HEK293 (cell line): ENCODE measurements at regions not wholly inside any gene's neighbourhood (a gene's known extent, or its start where the extent isn't known, plus 50 kb on each side); places are given as distances from the start of the nearest gene placed in this dataset.

Source experiments
- CTCF ChIA-PET: fragments of 350-600 bp; formaldehyde crosslinking; extraction: SDS; loops from one replicate; lab custom pipeline; 2021; ENCODE audit warnings: antibody characterized with exemption; lab: Yijun Ruan, JAX
- POLR2A ChIA-PET: fragments of 300-600 bp; formaldehyde crosslinking; extraction: SDS; loops from one replicate; lab custom pipeline; 2020; ENCODE audit warnings: antibody characterized with exemption, inconsistent platforms; lab: Yijun Ruan, JAX
- H3K27ac ChIP-seq: fragments of 200-500 bp; sonication (Bioruptor generic); 2 replicates; pipeline ENCODE4 v1.5.1; 2014; ENCODE audit warnings: low read depth, low read length, control low read depth, inconsistent platforms; ENCODE audit errors: extremely low read depth
- H3K36me3 ChIP-seq, 2 experiments: fragments of 200-500 bp in 1 of 2; sonication (Bioruptor generic) in 1 of 2; 1 replicate in 1 of 2; 2 replicates in 1 of 2; pipeline ENCODE4 v1.5.1; 2014 to 2017; ENCODE audit warnings: inconsistent platforms in 2 of 2, low read length in 2 of 2; ENCODE audit not compliant: control insufficient read depth in 2 of 2, insufficient read depth in 1 of 2
- H3K4me1 ChIP-seq: fragments of 200-500 bp; sonication (Bioruptor generic); 2 replicates; pipeline ENCODE4 v1.5.1; 2014; ENCODE audit warnings: mild to moderate bottlenecking, low read length, inconsistent platforms; ENCODE audit not compliant: control insufficient read depth, insufficient read depth
- H3K4me3 ChIP-seq: 2 replicates; pipeline ENCODE4 v1.5.1; 2011; ENCODE audit warnings: low read depth, mild to moderate bottlenecking, control low read depth, low read length, moderate library complexity
- H3K9me3 ChIP-seq: fragments of 200-500 bp; sonication (Bioruptor generic); 2 replicates; pipeline ENCODE4 v1.5.1; 2014; ENCODE audit warnings: low read depth, low read length, inconsistent platforms; ENCODE audit not compliant: control insufficient read depth, insufficient read depth
- BCL11A ChIP-seq: fragments of 450-650 bp; formaldehyde crosslinking; IDR thresholded peaks from 2 replicates; pipeline ENCODE4 v1.5.1; 2016; ENCODE audit warnings: low read depth, missing biosample characterization, missing genetic modification characterization
- GLI2 ChIP-seq: fragments of 450-650 bp; formaldehyde crosslinking; IDR thresholded peaks from 2 replicates; pipeline ENCODE4; 2017; ENCODE audit warnings: missing biosample characterization, missing genetic modification characterization, low read depth, borderline replicate concordance
- GLIS1 ChIP-seq: fragments of 450-650 bp; formaldehyde crosslinking; IDR thresholded peaks from 2 replicates; pipeline ENCODE4 v1.5.1; 2016; ENCODE audit warnings: missing biosample characterization, missing genetic modification characterization
- KLF10 ChIP-seq: fragments of 450-650 bp; IDR thresholded peaks from 2 replicates; pipeline ENCODE4 v1.5.1; 2018; ENCODE audit warnings: missing biosample characterization, mild to moderate bottlenecking, missing genetic modification characterization
- MZF1 ChIP-seq: fragments of 450-650 bp; formaldehyde crosslinking; IDR thresholded peaks from 2 replicates; pipeline ENCODE4 v1.5.1; 2017; ENCODE audit warnings: missing biosample characterization, missing genetic modification characterization, borderline replicate concordance
- SP2 ChIP-seq: fragments of 450-650 bp; formaldehyde crosslinking; IDR thresholded peaks from 2 replicates; pipeline ENCODE4 v1.5.1; 2016; ENCODE audit warnings: missing biosample characterization, missing genetic modification characterization
- TCF7L2 ChIP-seq: IDR thresholded peaks from 2 replicates; pipeline ENCODE4 v1.6.1; 2011; ENCODE audit warnings: low read depth, mild to moderate bottlenecking, inconsistent platforms, low read length, moderate library complexity, borderline replicate concordance
- WT1 ChIP-seq: fragments of 450-650 bp; formaldehyde crosslinking; IDR thresholded peaks from 2 replicates; pipeline ENCODE4 v1.5.1; 2016; ENCODE audit warnings: missing biosample characterization, missing genetic modification characterization
- YY1 ChIP-seq: fragments of 450-650 bp; formaldehyde crosslinking; IDR thresholded peaks from 2 replicates; pipeline ENCODE4 v1.5.1; 2018; ENCODE audit warnings: missing biosample characterization, missing genetic modification characterization
- ZNF274 ChIP-seq, 2 experiments: fragments of 200-500 bp in 1 of 2; fragments of 450-650 bp in 1 of 2; sonication (Bioruptor generic) in 1 of 2; formaldehyde crosslinking in 1 of 2; IDR thresholded peaks; 2 replicates each; pipeline versions ENCODE4 v1.5.1 to v1.6.1; 2014 to 2016; ENCODE audit warnings: borderline replicate concordance in 1 of 2, inconsistent platforms in 1 of 2, low read length in 1 of 2, missing biosample characterization in 1 of 2, missing genetic modification characterization in 1 of 2
- ZNF280D ChIP-seq: fragments of 450-650 bp; formaldehyde crosslinking; IDR thresholded peaks from 2 replicates; pipeline ENCODE4 v1.5.1; 2016; ENCODE audit warnings: missing biosample characterization, missing genetic modification characterization
- ZNF302 ChIP-seq: fragments of 450-650 bp; formaldehyde crosslinking; IDR thresholded peaks from 2 replicates; pipeline ENCODE4 v1.5.1; 2016; ENCODE audit warnings: missing biosample characterization, missing genetic modification characterization, low read depth
- ZNF341 ChIP-seq: fragments of 450-650 bp; formaldehyde crosslinking; IDR thresholded peaks from 2 replicates; pipeline ENCODE4; 2016; ENCODE audit warnings: low read depth, missing biosample characterization, missing genetic modification characterization
- ZNF366 ChIP-seq: fragments of 450-650 bp; formaldehyde crosslinking; conservative IDR thresholded peaks from 2 replicates; pipeline ENCODE4 v1.5.1; 2016; ENCODE audit warnings: missing biosample characterization, missing genetic modification characterization
- ZNF776 ChIP-seq: fragments of 450-650 bp; formaldehyde crosslinking; IDR thresholded peaks from 2 replicates; pipeline ENCODE4 v1.5.0; 2017; ENCODE audit warnings: missing biosample characterization, missing genetic modification characterization, borderline replicate concordance
- ZSCAN23 ChIP-seq: fragments of 450-650 bp; formaldehyde crosslinking; IDR thresholded peaks from 2 replicates; pipeline ENCODE4 v1.5.1; 2016; ENCODE audit warnings: missing biosample characterization, missing genetic modification characterization
- TF ChIP-seq, protein P1 (sequence below): fragments of 450-650 bp; formaldehyde crosslinking; IDR thresholded peaks from 2 replicates; pipeline ENCODE4 v1.5.1; 2016; ENCODE audit warnings: missing biosample characterization, missing genetic modification characterization
- TF ChIP-seq, protein P2 (sequence below): fragments of 450-650 bp; formaldehyde crosslinking; IDR thresholded peaks from 2 replicates; pipeline ENCODE4 v1.5.0; 2017; ENCODE audit warnings: missing biosample characterization, missing genetic modification characterization, borderline replicate concordance
- TF ChIP-seq, protein P3 (sequence below): fragments of 450-650 bp; formaldehyde crosslinking; IDR thresholded peaks from 2 replicates; pipeline ENCODE4 v1.5.1; 2016; ENCODE audit warnings: missing biosample characterization, missing genetic modification characterization
- TF ChIP-seq, protein P4 (sequence below): fragments of 450-650 bp; formaldehyde crosslinking; IDR thresholded peaks from 2 replicates; pipeline ENCODE4 v1.5.1; 2016; ENCODE audit warnings: missing biosample characterization, missing genetic modification characterization

DNA sequence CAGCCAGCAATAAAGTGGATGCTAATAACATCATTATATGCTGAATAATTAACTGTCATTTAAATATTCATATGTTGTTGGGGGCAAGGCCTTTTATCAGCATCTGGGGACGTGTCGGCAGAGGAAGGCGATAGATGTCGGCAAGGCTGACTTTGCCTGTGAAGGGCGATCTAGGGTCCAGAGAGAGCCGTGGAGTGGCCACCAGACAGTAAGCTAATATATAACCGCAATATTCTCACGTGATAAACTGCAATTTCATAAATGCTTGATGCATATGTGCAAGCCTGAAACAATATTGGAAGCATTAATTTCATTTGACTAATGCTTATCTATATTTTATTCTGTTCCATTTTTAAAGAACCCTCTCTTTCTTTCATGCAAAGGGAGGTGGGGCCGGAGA is 141.0 kb upstream of the POU3F1 start (continued):
- TF ChIP-seq ZNF280D (tag by site-specific recombination), result no peak

GRCh38 chr1:38186566-38186965 is 140.0 kb upstream of the POU3F1 start:
- H3K4me3 ChIP-seq, result no peak overlapping the region
- H3K27ac ChIP-seq, result no peak overlapping the region
- ChIA-PET CTCF (no interaction called here), POLR2A (no interaction called here)
- H3K36me3 ChIP-seq, result no peaks in the 10 kb centered on the region
- TF ChIP-seq, protein P1, sequence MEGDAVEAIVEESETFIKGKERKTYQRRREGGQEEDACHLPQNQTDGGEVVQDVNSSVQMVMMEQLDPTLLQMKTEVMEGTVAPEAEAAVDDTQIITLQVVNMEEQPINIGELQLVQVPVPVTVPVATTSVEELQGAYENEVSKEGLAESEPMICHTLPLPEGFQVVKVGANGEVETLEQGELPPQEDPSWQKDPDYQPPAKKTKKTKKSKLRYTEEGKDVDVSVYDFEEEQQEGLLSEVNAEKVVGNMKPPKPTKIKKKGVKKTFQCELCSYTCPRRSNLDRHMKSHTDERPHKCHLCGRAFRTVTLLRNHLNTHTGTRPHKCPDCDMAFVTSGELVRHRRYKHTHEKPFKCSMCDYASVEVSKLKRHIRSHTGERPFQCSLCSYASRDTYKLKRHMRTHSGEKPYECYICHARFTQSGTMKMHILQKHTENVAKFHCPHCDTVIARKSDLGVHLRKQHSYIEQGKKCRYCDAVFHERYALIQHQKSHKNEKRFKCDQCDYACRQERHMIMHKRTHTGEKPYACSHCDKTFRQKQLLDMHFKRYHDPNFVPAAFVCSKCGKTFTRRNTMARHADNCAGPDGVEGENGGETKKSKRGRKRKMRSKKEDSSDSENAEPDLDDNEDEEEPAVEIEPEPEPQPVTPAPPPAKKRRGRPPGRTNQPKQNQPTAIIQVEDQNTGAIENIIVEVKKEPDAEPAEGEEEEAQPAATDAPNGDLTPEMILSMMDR (tag by site-specific recombination), result no peak
- H3K4me1 ChIP-seq, result no peaks in the 10 kb centered on the region
- H3K9me3 ChIP-seq, result no peaks in the 10 kb centered on the region

DNA sequence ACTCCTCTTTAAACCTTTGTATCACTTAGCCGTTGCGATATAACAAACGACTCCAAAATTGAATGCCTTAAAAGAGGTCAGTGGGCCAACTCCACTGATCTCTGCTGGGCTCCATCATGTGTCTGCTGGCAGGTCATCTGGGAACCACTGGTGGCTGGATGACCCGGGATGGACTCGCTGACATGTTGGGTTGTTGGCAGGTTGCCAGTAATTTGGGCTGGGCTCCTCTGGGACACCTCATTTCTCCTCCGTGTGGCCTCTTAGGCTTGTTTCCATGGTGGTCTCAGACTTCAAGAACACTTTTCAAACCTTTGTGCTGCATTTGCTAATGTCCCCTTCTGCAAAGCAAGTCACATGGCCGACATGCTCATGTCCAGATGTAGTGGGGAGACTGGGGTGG is 139.3 kb upstream of the POU3F1 start:
- Histone ChIP-seq H3K36me3 (no peaks in the 10 kb centered on the region), H3K9me3 (no peaks in the 10 kb centered on the region), H3K4me1 (no peaks in the 10 kb centered on the region), H3K27ac (no peak overlapping the region), H3K4me3 (no peak overlapping the region)
- POLR2A ChIA-PET, result no interaction called here
- TF ChIP-seq ZSCAN23 (no peak), ZNF302 (tag by site-specific recombination) (no peak), WT1 (no peak), ZNF776 (tag by site-specific recombination) (no peak), GLI2 (tag by site-specific recombination) (no peak), ZNF274 (IDR thresholded peaks at IDR 0.05; ENCODE audit: low read length) (no peak), ZNF274 (tag by site-specific recombination; IDR thresholded peaks at IDR 0.05; ENCODE audit: borderline replicate concordance) (no peak), MZF1 (no peak), GLIS1 (tag by site-specific recombination) (no peak), TCF7L2 (no peak), SP2 (tag by site-specific recombination) (no peak), BCL11A (no peak), KLF10 (tag by site-specific recombination) (no peak), YY1 (tag by site-specific recombination) (no peak), ZNF366 (tag by site-specific recombination) (no peak), ZNF341 (tag by site-specific recombination) (no peak)
- TF ChIP-seq, protein P2, sequence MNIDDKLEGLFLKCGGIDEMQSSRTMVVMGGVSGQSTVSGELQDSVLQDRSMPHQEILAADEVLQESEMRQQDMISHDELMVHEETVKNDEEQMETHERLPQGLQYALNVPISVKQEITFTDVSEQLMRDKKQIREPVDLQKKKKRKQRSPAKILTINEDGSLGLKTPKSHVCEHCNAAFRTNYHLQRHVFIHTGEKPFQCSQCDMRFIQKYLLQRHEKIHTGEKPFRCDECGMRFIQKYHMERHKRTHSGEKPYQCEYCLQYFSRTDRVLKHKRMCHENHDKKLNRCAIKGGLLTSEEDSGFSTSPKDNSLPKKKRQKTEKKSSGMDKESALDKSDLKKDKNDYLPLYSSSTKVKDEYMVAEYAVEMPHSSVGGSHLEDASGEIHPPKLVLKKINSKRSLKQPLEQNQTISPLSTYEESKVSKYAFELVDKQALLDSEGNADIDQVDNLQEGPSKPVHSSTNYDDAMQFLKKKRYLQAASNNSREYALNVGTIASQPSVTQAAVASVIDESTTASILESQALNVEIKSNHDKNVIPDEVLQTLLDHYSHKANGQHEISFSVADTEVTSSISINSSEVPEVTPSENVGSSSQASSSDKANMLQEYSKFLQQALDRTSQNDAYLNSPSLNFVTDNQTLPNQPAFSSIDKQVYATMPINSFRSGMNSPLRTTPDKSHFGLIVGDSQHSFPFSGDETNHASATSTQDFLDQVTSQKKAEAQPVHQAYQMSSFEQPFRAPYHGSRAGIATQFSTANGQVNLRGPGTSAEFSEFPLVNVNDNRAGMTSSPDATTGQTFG (tag by site-specific recombination), result no peak
- TF ChIP-seq, protein P3, sequence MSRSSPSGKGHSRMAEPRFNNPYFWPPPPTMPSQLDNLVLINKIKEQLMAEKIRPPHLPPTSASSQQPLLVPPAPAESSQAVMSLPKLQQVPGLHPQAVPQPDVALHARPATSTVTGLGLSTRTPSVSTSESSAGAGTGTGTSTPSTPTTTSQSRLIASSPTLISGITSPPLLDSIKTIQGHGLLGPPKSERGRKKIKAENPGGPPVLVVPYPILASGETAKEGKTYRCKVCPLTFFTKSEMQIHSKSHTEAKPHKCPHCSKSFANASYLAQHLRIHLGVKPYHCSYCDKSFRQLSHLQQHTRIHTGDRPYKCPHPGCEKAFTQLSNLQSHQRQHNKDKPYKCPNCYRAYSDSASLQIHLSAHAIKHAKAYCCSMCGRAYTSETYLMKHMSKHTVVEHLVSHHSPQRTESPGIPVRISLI (tag by site-specific recombination), result no peak
- TF ChIP-seq, protein P4, sequence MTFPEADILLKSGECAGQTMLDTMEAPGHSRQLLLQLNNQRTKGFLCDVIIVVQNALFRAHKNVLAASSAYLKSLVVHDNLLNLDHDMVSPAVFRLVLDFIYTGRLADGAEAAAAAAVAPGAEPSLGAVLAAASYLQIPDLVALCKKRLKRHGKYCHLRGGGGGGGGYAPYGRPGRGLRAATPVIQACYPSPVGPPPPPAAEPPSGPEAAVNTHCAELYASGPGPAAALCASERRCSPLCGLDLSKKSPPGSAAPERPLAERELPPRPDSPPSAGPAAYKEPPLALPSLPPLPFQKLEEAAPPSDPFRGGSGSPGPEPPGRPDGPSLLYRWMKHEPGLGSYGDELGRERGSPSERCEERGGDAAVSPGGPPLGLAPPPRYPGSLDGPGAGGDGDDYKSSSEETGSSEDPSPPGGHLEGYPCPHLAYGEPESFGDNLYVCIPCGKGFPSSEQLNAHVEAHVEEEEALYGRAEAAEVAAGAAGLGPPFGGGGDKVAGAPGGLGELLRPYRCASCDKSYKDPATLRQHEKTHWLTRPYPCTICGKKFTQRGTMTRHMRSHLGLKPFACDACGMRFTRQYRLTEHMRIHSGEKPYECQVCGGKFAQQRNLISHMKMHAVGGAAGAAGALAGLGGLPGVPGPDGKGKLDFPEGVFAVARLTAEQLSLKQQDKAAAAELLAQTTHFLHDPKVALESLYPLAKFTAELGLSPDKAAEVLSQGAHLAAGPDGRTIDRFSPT, result no peak
- CTCF ChIA-PET, result interaction anchor here (0.6 kb wide), 1 partner anchor 1353 kb away, joined by 3 read pairs; no protein-coding TSS in a partner anchor
